HFFc6 (cell line): ENCODE measurements at regions not wholly inside any gene's neighbourhood (a gene's known extent, or its start where the extent isn't known, plus 50 kb on each side); places are given as distances from the start of the nearest gene placed in this dataset.

Experiments
- DNase-seq: peaks from one replicate; pipeline ENCODE4 v3.0.0-alpha.2; 2018
- H3K27ac Mint-ChIP-seq: 2 replicates; pipeline ENCODE4 v1.8.0; 2020; ENCODE audit warnings: mild to moderate bottlenecking, mixed read lengths
- H3K27me3 Mint-ChIP-seq: 2 replicates; pipeline ENCODE4 v1.8.0; 2021; ENCODE audit warnings: mild to moderate bottlenecking, moderate library complexity, mixed read lengths; ENCODE audit not compliant: insufficient read depth
- H3K36me3 Mint-ChIP-seq: 2 replicates; pipeline ENCODE4 v1.8.0; 2021; ENCODE audit warnings: low read depth, mixed read lengths
- H3K4me1 Mint-ChIP-seq: 2 replicates; pipeline ENCODE4 v1.8.0; 2020; ENCODE audit warnings: low read depth, mixed read lengths
- H3K4me3 Mint-ChIP-seq: 2 replicates; pipeline ENCODE4 v1.8.0; 2020; ENCODE audit warnings: mild to moderate bottlenecking, moderate library complexity, mixed read lengths
- H3K9me3 Mint-ChIP-seq: 2 replicates; pipeline ENCODE4 v1.8.0; 2020; ENCODE audit warnings: mild to moderate bottlenecking, mixed read lengths
- CTCF ChIP-seq: fragments of 200-600 bp; sonication (generic); IDR thresholded peaks from 2 replicates; pipeline ENCODE4 v1.5.0; 2021; ENCODE audit warnings: antibody characterized with exemption, mild to moderate bottlenecking

GRCh38 chr5:162209005-162209605 lies 141.5 kb downstream of the GABRG2 start:
- no peak for DNase-seq
- Mint-ChIP-seq H3K27ac (no peak overlapping the region), H3K4me1 (no peaks in the 10 kb centered on the region), H3K9me3 (peaks cover 29% of the 10 kb centered on the region), H3K27me3 (no peaks in the 10 kb centered on the region), H3K36me3 (no peaks in the 10 kb centered on the region), H3K4me3 (no peak overlapping the region)
- TF ChIP-seq CTCF = no peak; the same call in 1 of the 2 replicates

GRCh38 chr5:162214551-162214950 lies 147.0 kb downstream of the GABRG2 start:
- Mint-ChIP-seq H3K9me3 (peaks cover 46% of the 10 kb centered on the region), H3K36me3 (no peaks in the 10 kb centered on the region), H3K4me3 (no peak overlapping the region), H3K27me3 (no peaks in the 10 kb centered on the region), H3K4me1 (no peaks in the 10 kb centered on the region), H3K27ac (no peak overlapping the region)
- no peak for DNase-seq
- TF ChIP-seq CTCF = no peak

GRCh38 chr5:162217037-162217436 lies 149.5 kb downstream of the GABRG2 start:
- Mint-ChIP-seq H3K27me3 (no peaks in the 10 kb centered on the region), H3K4me3 (no peak overlapping the region), H3K36me3 (peaks cover 9% of the 10 kb centered on the region; the same call in 1 of the 2 replicates), H3K27ac (no peak overlapping the region), H3K4me1 (no peaks in the 10 kb centered on the region), H3K9me3 (peaks cover 60% of the 10 kb centered on the region)
- no peak for TF ChIP-seq CTCF
- DNase-seq = no peak

- no peaks in the 10 kb centered on the region; the same call in 1 of the 2 replicates for H3K27me3 Mint-ChIP-seq
- H3K9me3 Mint-ChIP-seq = peaks cover 52% of the 10 kb centered on the region
- H3K4me3 Mint-ChIP-seq = no peak overlapping the region
- no peak overlapping the region for H3K27ac Mint-ChIP-seq
- TF ChIP-seq CTCF = no peak
- H3K36me3 Mint-ChIP-seq = peaks cover 9% of the 10 kb centered on the region; the same call in 1 of the 2 replicates
- H3K4me1 Mint-ChIP-seq = no peaks in the 10 kb centered on the region
- no peak for DNase-seq
These were observed 154.3 kb downstream of the GABRG2 start for GRCh38 chr5:162221910-162222309.

- no peak overlapping the region for H3K4me3 Mint-ChIP-seq
- no peaks in the 10 kb centered on the region for H3K4me1 Mint-ChIP-seq
- no peaks in the 10 kb centered on the region for H3K36me3 Mint-ChIP-seq
- no peak for TF ChIP-seq CTCF
- peaks cover 38% of the 10 kb centered on the region for H3K9me3 Mint-ChIP-seq
- DNase-seq = no peak
- no peak overlapping the region for H3K27ac Mint-ChIP-seq
- H3K27me3 Mint-ChIP-seq = peaks cover 1% of the 10 kb centered on the region; the same call in 1 of the 2 replicates
These were observed 159.5 kb downstream of the GABRG2 start for GRCh38 chr5:162227075-162227474.
